ENCODE measurements at regions not wholly inside any gene's neighbourhood (a gene's known extent, or its start where the extent isn't known, plus 50 kb on each side); places are given as distances from the start of the nearest gene placed in this dataset.

- TF ChIP-seq CTCF (IDR thresholded peaks at IDR 0.05): no peak
- no peak for TF ChIP-seq POLR2A (IDR thresholded peaks at IDR 0.05)
Measured at GRCh38 chr1:238982736-238983135, 403.6 kb upstream of the CHRM3 start.
